OCI-LY3 (cell line): ENCODE measurements at regions not wholly inside any gene's neighbourhood (a gene's known extent, or its start where the extent isn't known, plus 50 kb on each side); places are given as distances from the start of the nearest gene placed in this dataset.

Experiments used
- H2AFZ ChIP-seq: fragments of 200-600, 300-600 bp; shearing (Covaris generic); 2 replicates; pipeline ENCODE4 v1.6.0; 2014; ENCODE audit warnings: antibody characterized with exemption, low read depth, low read length
- H3K27ac ChIP-seq: fragments of 200-600, 300-600 bp; sonication (generic); 2 replicates; pipeline ENCODE4 v1.5.1; 2014; ENCODE audit warnings: mild to moderate bottlenecking, low read length, moderate library complexity, mixed read lengths
- H3K27me3 ChIP-seq: fragments of 200-600, 300-600 bp; sonication (generic); 2 replicates; pipeline ENCODE4 v1.6.1; 2014; ENCODE audit warnings: low read depth, low read length, mixed read lengths
- H3K36me3 ChIP-seq: fragments of 200-600, 300-600 bp; sonication (generic); replicated peaks from 2 replicates; pipeline ENCODE3; 2014; ENCODE audit warnings: low read depth, low read length, mixed read lengths
- H3K4me1 ChIP-seq: fragments of 300-600, 200-600 bp; sonication (generic); 2 replicates; pipeline ENCODE4 v1.6.1; 2014; ENCODE audit warnings: low read length, mixed read lengths
- H3K4me2 ChIP-seq: fragments of 200-600, 300-600 bp; sonication (generic); 2 replicates; pipeline ENCODE4 v1.6.1; 2014; ENCODE audit warnings: low read length, mixed read lengths
- H3K4me3 ChIP-seq: fragments of 300-600, 200-600 bp; sonication (generic); 2 replicates; pipeline ENCODE4 v1.5.1; 2014; ENCODE audit warnings: antibody characterized with exemption, mild to moderate bottlenecking, low read length, moderate library complexity
- H3K79me2 ChIP-seq: fragments of 300-600, 200-600 bp; shearing (Covaris generic); 2 replicates; pipeline ENCODE4 v1.6.1; 2014; ENCODE audit warnings: mild to moderate bottlenecking, low read length, mixed read lengths
- H3K9ac ChIP-seq: fragments of 300-600, 200-600 bp; shearing (Covaris generic); 2 replicates; pipeline ENCODE4 v1.6.0; 2014; ENCODE audit warnings: mild to moderate bottlenecking, low read length, moderate library complexity
- H3K9me3 ChIP-seq: fragments of 200-600, 300-600 bp; shearing (Covaris generic); 2 replicates; pipeline ENCODE4 v1.6.1; 2014; ENCODE audit warnings: low read length, mixed read lengths; ENCODE audit not compliant: insufficient read depth
- H4K20me1 ChIP-seq: fragments of 200-600, 300-600 bp; sonication (generic); 2 replicates; pipeline ENCODE4 v1.6.1; 2016; ENCODE audit warnings: low read length, mixed read lengths; ENCODE audit not compliant: insufficient read depth
- EZH2phosphoT487 ChIP-seq: fragments of 200-600 bp; shearing (Covaris generic); IDR thresholded peaks from 2 replicates; pipeline ENCODE4 v1.6.1; 2018; ENCODE audit warnings: antibody characterized with exemption, mixed run types, low read depth
- TF ChIP-seq, protein P1 (sequence below): fragments of 200-600, 300-600 bp; sonication (generic); IDR thresholded peaks from 2 replicates; pipeline ENCODE4 v1.5.1; 2014; ENCODE audit warnings: antibody characterized with exemption, low read length, low read depth

DNA sequence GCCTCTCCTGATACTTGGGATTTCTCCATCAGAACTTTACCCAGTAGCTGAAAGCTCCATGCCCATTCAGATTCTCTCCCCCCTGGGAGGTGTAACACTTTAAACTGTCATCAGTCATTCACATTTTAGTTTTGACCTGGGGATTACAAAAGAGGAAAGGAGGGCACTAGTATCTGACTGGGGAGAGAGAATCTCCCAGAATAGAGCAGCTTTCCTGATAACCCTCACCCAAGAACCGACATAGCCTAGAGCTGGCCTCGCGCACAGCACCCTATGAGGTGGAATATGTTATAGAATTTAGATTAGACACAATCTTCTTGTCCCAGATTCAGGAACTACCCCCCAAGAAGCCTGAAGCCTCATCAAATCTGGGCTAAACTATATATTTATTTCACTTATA is 950.2 kb upstream of the TENM3 start:
- no peaks in the 10 kb centered on the region for H3K9me3 ChIP-seq
- H3K36me3 ChIP-seq = no peaks in the 10 kb centered on the region
- no peak overlapping the region for H3K4me2 ChIP-seq
- no peak overlapping the region for H3K9ac ChIP-seq
- H3K4me3 ChIP-seq = no peak overlapping the region
- no peaks in the 10 kb centered on the region for H3K79me2 ChIP-seq
- H3K4me1 ChIP-seq = no peaks in the 10 kb centered on the region
- no peak for TF ChIP-seq EZH2phosphoT487
- TF ChIP-seq, protein P1, sequence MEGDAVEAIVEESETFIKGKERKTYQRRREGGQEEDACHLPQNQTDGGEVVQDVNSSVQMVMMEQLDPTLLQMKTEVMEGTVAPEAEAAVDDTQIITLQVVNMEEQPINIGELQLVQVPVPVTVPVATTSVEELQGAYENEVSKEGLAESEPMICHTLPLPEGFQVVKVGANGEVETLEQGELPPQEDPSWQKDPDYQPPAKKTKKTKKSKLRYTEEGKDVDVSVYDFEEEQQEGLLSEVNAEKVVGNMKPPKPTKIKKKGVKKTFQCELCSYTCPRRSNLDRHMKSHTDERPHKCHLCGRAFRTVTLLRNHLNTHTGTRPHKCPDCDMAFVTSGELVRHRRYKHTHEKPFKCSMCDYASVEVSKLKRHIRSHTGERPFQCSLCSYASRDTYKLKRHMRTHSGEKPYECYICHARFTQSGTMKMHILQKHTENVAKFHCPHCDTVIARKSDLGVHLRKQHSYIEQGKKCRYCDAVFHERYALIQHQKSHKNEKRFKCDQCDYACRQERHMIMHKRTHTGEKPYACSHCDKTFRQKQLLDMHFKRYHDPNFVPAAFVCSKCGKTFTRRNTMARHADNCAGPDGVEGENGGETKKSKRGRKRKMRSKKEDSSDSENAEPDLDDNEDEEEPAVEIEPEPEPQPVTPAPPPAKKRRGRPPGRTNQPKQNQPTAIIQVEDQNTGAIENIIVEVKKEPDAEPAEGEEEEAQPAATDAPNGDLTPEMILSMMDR = no peak
- H4K20me1 ChIP-seq = no peaks in the 10 kb centered on the region
- no peak overlapping the region for H2AFZ ChIP-seq
- H3K27ac ChIP-seq = no peak overlapping the region
- H3K27me3 ChIP-seq = no peaks in the 10 kb centered on the region

DNA sequence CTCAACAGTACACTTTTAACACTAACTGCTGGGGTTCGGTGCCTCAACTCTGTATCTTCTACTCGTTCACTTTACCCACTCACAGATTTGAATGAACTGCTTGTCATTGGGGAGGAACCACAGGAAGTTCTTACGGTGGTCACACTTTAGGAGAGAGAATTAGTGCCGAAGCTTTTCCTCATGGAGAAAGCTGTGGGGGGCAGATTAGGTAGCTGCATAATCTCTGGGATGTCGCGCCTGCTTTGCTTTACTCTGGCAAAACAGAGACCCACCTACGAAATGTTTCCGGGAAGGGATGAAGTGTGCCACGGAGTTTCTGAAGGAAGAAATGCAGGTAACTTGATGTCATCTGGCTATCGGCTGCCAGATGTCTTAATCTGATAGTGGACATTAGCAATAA is 949.7 kb upstream of the TENM3 start:
- Histone ChIP-seq H3K36me3 (no peaks in the 10 kb centered on the region), H3K4me2 (no peak overlapping the region), H3K79me2 (no peaks in the 10 kb centered on the region), H3K9me3 (no peaks in the 10 kb centered on the region), H4K20me1 (no peaks in the 10 kb centered on the region), H3K27ac (no peak overlapping the region), H3K4me1 (no peaks in the 10 kb centered on the region), H3K27me3 (no peaks in the 10 kb centered on the region), H3K9ac (no peak overlapping the region), H3K4me3 (no peak overlapping the region), H2AFZ (no peak overlapping the region)
- TF ChIP-seq, protein P1 = no peak
- no peak for TF ChIP-seq EZH2phosphoT487

DNA sequence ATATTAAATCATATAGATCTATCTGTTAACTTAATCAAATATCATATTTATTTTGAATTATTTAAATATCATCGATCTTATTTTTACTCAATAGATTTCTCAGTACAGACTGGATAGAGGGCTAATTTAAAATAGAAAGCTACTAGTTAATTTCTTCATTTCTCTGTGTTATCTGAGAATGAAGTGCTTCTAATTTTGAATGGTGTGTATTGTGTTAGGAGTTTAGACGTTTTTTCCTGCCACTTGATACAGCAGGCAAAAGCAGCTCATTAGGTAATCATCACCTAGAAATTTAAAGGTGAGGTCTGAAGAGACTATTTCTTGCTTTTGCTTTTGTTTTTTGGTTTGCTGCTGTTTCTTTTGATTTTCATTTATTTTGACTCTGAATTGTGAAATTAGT is 948.8 kb upstream of the TENM3 start:
- Histone ChIP-seq H3K4me2 (no peak overlapping the region), H3K27me3 (no peaks in the 10 kb centered on the region), H2AFZ (no peak overlapping the region), H3K79me2 (no peaks in the 10 kb centered on the region), H4K20me1 (no peaks in the 10 kb centered on the region), H3K27ac (no peak overlapping the region), H3K4me3 (no peak overlapping the region), H3K4me1 (no peaks in the 10 kb centered on the region), H3K9me3 (no peaks in the 10 kb centered on the region), H3K9ac (no peak overlapping the region), H3K36me3 (no peaks in the 10 kb centered on the region)
- TF ChIP-seq, protein P1 = no peak
- TF ChIP-seq EZH2phosphoT487 = no peak

DNA sequence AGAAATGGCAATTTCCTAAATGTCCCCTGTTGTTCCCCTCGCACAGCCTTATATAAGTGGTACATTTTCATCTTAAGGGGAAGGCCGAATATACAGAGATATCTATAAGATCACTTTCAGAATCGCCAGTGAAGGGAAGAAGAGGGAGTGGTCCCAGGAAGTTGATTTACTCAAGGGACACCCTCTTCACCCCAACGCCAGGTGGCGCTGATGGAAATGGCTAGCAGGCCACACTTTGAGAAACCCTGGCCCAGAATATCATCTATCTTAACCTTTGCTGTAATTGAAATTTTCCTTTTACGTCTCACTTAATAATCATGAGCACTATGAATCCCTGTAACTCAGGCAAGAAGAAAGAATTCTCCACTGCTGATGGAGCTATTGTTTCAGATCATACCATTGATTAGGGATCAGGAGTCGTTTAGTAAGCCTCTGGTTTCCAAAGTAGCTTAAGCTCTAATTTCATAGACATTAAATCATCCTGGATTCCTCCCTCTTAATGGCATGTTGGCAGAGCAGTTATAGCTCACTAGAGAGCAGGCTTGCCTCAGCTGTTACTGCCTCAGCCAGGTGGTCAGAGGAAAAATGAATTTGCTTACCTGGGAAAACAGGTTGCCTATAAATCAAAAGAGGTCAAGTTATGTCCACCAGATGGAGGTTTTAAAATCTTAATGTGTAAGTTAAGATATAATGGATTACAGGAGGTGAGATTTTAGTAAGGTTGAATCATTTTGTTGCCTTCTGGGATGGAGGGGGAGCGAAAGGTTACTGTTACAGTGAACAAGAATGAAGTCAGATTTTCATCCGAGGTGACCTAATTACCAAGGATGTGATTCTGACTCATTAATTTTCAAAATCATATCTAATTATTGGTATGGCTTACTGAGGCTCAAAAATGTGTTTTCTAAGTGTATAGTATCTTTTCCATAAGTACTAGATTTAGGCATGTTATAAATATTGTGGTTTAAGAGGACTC is 941.2 kb upstream of the TENM3 start:
- no peaks in the 10 kb centered on the region for H3K36me3 ChIP-seq
- H3K4me3 ChIP-seq = peak overlapping the region; percentile 73
- H3K9ac ChIP-seq = peak overlapping the region; percentile 33; the same call in 1 of the 2 replicates
- H2AFZ ChIP-seq = peak overlapping the region; percentile 97
- H3K27me3 ChIP-seq = no peaks in the 10 kb centered on the region
- no peaks in the 10 kb centered on the region for H3K79me2 ChIP-seq
- H4K20me1 ChIP-seq = no peaks in the 10 kb centered on the region
- TF ChIP-seq, protein P1 = peak; percentile 96
- TF ChIP-seq EZH2phosphoT487 = no peak
- H3K4me1 ChIP-seq = peaks cover 19% of the 10 kb centered on the region
- H3K4me2 ChIP-seq = peak overlapping the region; percentile 76
- no peaks in the 10 kb centered on the region for H3K9me3 ChIP-seq
- no peak overlapping the region for H3K27ac ChIP-seq
